Kidney (tissue), 10 donors: ENCODE measurements at regions not wholly inside any gene's neighbourhood (a gene's known extent, or its start where the extent isn't known, plus 50 kb on each side); places are given as distances from the start of the nearest gene placed in this dataset.
"Not testable (repeated sequence)": the region's sequence is repeated elsewhere in the genome, so short reads cannot be mapped to it uniquely, and the experiment has no call there.

Experiments
- DNase-seq, 5 donors: peaks; one replicate each; pipeline ENCODE4 v3.0.0-alpha.2; 2013 to 2020
- FAIRE-seq: peaks from 2 replicates; lab custom pipeline; 2012; peaks lifted over from hg19 to GRCh38; lab: Jason Lieb, UNC
- H3K27ac ChIP-seq, 2 donors: one replicate each; pipeline ENCODE4 v1.7.0; 2013; ENCODE audit warnings: low read depth in 2 of 2, low read length in 2 of 2, inconsistent platforms in 1 of 2
- H3K27me3 ChIP-seq: one replicate; pipeline ENCODE4 v1.7.1; 2013; ENCODE audit warnings: low read length, inconsistent platforms; ENCODE audit not compliant: control insufficient read depth, insufficient read depth
- H3K36me3 ChIP-seq, 3 donors: one replicate each; pipeline versions ENCODE4 v1.7.0 to v1.7.1; 2013; ENCODE audit warnings: low read length in 3 of 3, control low read depth in 1 of 3, inconsistent platforms in 1 of 3; ENCODE audit not compliant: insufficient read depth in 3 of 3, control insufficient read depth in 2 of 3
- H3K4me1 ChIP-seq, 3 donors: one replicate each; pipeline versions ENCODE4 v1.7.0 to v1.7.1; 2013; ENCODE audit warnings: low read length in 3 of 3, inconsistent platforms in 1 of 3, low read depth in 1 of 3; ENCODE audit not compliant: control insufficient read depth in 2 of 3, insufficient read depth in 2 of 3
- H3K4me3 ChIP-seq, 3 donors: one replicate each; pipeline versions ENCODE4 v1.7.0 to v1.8.1; 2013; ENCODE audit warnings: low read length in 3 of 3, control low read depth in 1 of 3, inconsistent platforms in 1 of 3
- H3K9ac ChIP-seq, 3 donors: one replicate each; pipeline versions ENCODE4 v1.7.0 to v1.7.1; 2013; ENCODE audit warnings: low read length in 3 of 3, control low read depth in 1 of 3, inconsistent platforms in 1 of 3
- H3K9me3 ChIP-seq, 3 donors: one replicate each; pipeline versions ENCODE4 v1.7.0 to v1.7.1; 2013; ENCODE audit warnings: low read length in 3 of 3, control low read depth in 1 of 3, inconsistent platforms in 1 of 3; ENCODE audit not compliant: control insufficient read depth in 2 of 3, insufficient read depth in 1 of 3
- intact Hi-C: fragments of 100-400 bp; cut with DNase I; formaldehyde crosslinking; loops from one replicate; pipeline ENCODE4 v1.11.1; 2022
- donor health status: control.
- donor health status: control.
- donor health status: DM: yes; HTN: yes; CAD: no.
- donor health status: Normal renal cell carcinoma (clear cell type).

- H3K27ac ChIP-seq, H3K27me3 ChIP-seq, FAIRE-seq, DNase-seq, intact Hi-C loops, H3K9me3 ChIP-seq, H3K4me3 ChIP-seq, H3K9ac ChIP-seq, H3K4me1 ChIP-seq, H3K36me3 ChIP-seq: not testable (repeated sequence)
These were observed 158.4 kb downstream of the ANKRD36B start for GRCh38 chr2:97431169-97431725.

GRCh38 chr2:97422376-97422775 is 167.3 kb downstream of the ANKRD36B start:
- DNase-seq, H3K9me3 ChIP-seq, H3K4me1 ChIP-seq, H3K27ac ChIP-seq, FAIRE-seq, H3K27me3 ChIP-seq, intact Hi-C loops, H3K36me3 ChIP-seq, H3K9ac ChIP-seq, H3K4me3 ChIP-seq: not testable (repeated sequence)

GRCh38 chr2:97406340-97406739 is 183.3 kb downstream of the ANKRD36B start:
- H3K4me1 ChIP-seq, H3K27ac ChIP-seq, H3K9ac ChIP-seq, H3K9me3 ChIP-seq, intact Hi-C loops, DNase-seq, H3K27me3 ChIP-seq, FAIRE-seq, H3K4me3 ChIP-seq, H3K36me3 ChIP-seq: not testable (repeated sequence)

GRCh38 chr2:97405172-97405737 is 184.4 kb downstream of the ANKRD36B start:
- H3K36me3 ChIP-seq, DNase-seq, H3K9me3 ChIP-seq, H3K4me1 ChIP-seq, H3K27ac ChIP-seq, FAIRE-seq, H3K27me3 ChIP-seq, intact Hi-C loops, H3K9ac ChIP-seq, H3K4me3 ChIP-seq: not testable (repeated sequence)

- H3K36me3 ChIP-seq, DNase-seq, intact Hi-C loops, H3K27ac ChIP-seq, H3K27me3 ChIP-seq, H3K9ac ChIP-seq, H3K4me3 ChIP-seq, H3K9me3 ChIP-seq, H3K4me1 ChIP-seq, FAIRE-seq: not testable (repeated sequence)
These were observed 187.0 kb downstream of the ANKRD36B start for GRCh38 chr2:97402678-97403077.

GRCh38 chr2:97395691-97396090 is 194.0 kb downstream of the ANKRD36B start:
- intact Hi-C loops, FAIRE-seq, DNase-seq, H3K4me3 ChIP-seq, H3K27me3 ChIP-seq, H3K27ac ChIP-seq, H3K36me3 ChIP-seq, H3K9me3 ChIP-seq, H3K9ac ChIP-seq, H3K4me1 ChIP-seq: not testable (repeated sequence)

GRCh38 chr2:97385803-97386202 is 203.9 kb downstream of the ANKRD36B start:
- H3K9me3 ChIP-seq, H3K27me3 ChIP-seq, H3K4me3 ChIP-seq, H3K9ac ChIP-seq, H3K27ac ChIP-seq, H3K36me3 ChIP-seq, FAIRE-seq, DNase-seq, intact Hi-C loops, H3K4me1 ChIP-seq: not testable (repeated sequence)

- H3K9me3 ChIP-seq, H3K9ac ChIP-seq, intact Hi-C loops, H3K27me3 ChIP-seq, H3K27ac ChIP-seq, FAIRE-seq, H3K4me3 ChIP-seq, H3K36me3 ChIP-seq, H3K4me1 ChIP-seq, DNase-seq: not testable (repeated sequence)
These were observed 213.8 kb downstream of the ANKRD36B start for GRCh38 chr2:97375913-97376312.
